ENCODE measurements at regions not wholly inside any gene's neighbourhood (a gene's known extent, or its start where the extent isn't known, plus 50 kb on each side); places are given as distances from the start of the nearest gene placed in this dataset.

- Histone ChIP-seq H3K4me1 (ENCODE audit: insufficient read depth, low read length, poor library complexity, severe bottlenecking) (no peaks in the 10 kb centered on the region), H3K27me3 (replicated peaks; ENCODE audit: insufficient read depth, low read depth, low read length, poor library complexity) (no peaks in the 10 kb centered on the region), H3K27ac (ENCODE audit: low read depth, low read length, poor library complexity, severe bottlenecking) (no peak overlapping the region), H3K36me3 (ENCODE audit: insufficient read depth, low read length, poor library complexity, severe bottlenecking) (no peaks in the 10 kb centered on the region), H3K4me3 (ENCODE audit: low read depth, low read length, poor library complexity, severe bottlenecking) (no peak overlapping the region), H3K9me3 (ENCODE audit: low read depth, low read length, poor library complexity, severe bottlenecking) (no peaks in the 10 kb centered on the region)
- POLR2A ChIA-PET (ENCODE audit: low non-redundant PET), result no interaction called here
- intact Hi-C loops (cut with micrococcal nuclease; ENCODE audit: unreplicated experiment), result no loop called here
- CTCF ChIA-PET, result no interaction called here
- TF ChIP-seq CTCF (conservative IDR thresholded peaks at IDR 0.05; ENCODE audit: low read depth, low read length), result no peak
- TF ChIP-seq EZH2 (IDR thresholded peaks at IDR 0.05; ENCODE audit: borderline replicate concordance, low read depth, low read length, poor library complexity, severe bottlenecking), result no peak
- no TSS peak for BruUV-seq (replicated peaks)
- DNase-seq (ENCODE audit: low spot score), result no peak
Measured at GRCh38 chr1:57736940-57737339, 313.1 kb upstream of the DAB1 start.

GRCh38 chr1:57729181-57729580 lies 305.3 kb upstream of the DAB1 start:
- Histone ChIP-seq H3K27me3 (replicated peaks; ENCODE audit: insufficient read depth, low read depth, low read length, poor library complexity) (no peaks in the 10 kb centered on the region), H3K9me3 (ENCODE audit: low read depth, low read length, poor library complexity, severe bottlenecking) (no peaks in the 10 kb centered on the region), H3K4me3 (ENCODE audit: low read depth, low read length, poor library complexity, severe bottlenecking) (no peak overlapping the region), H3K36me3 (ENCODE audit: insufficient read depth, low read length, poor library complexity, severe bottlenecking) (no peaks in the 10 kb centered on the region), H3K4me1 (ENCODE audit: insufficient read depth, low read length, poor library complexity, severe bottlenecking) (peaks cover 24% of the 10 kb centered on the region), H3K27ac (ENCODE audit: low read depth, low read length, poor library complexity, severe bottlenecking) (no peak overlapping the region)
- ChIA-PET POLR2A (ENCODE audit: low non-redundant PET) (no interaction called here), CTCF (no interaction called here)
- intact Hi-C loops (cut with micrococcal nuclease; ENCODE audit: unreplicated experiment), result no loop called here
- BruUV-seq (replicated peaks), result no TSS peak
- no peak for DNase-seq (ENCODE audit: low spot score)
- TF ChIP-seq EZH2 (IDR thresholded peaks at IDR 0.05; ENCODE audit: borderline replicate concordance, low read depth, low read length, poor library complexity, severe bottlenecking) (no peak), CTCF (conservative IDR thresholded peaks at IDR 0.05; ENCODE audit: low read depth, low read length) (no peak)

GRCh38 chr1:57727121-57727520 lies 303.3 kb upstream of the DAB1 start:
- no peak for TF ChIP-seq CTCF (conservative IDR thresholded peaks at IDR 0.05; ENCODE audit: low read depth, low read length)
- TF ChIP-seq EZH2 (IDR thresholded peaks at IDR 0.05; ENCODE audit: borderline replicate concordance, low read depth, low read length, poor library complexity, severe bottlenecking), result no peak
- intact Hi-C loops (cut with micrococcal nuclease; ENCODE audit: unreplicated experiment), result no loop called here
- Histone ChIP-seq H3K36me3 (ENCODE audit: insufficient read depth, low read length, poor library complexity, severe bottlenecking) (no peaks in the 10 kb centered on the region), H3K4me3 (ENCODE audit: low read depth, low read length, poor library complexity, severe bottlenecking) (no peak overlapping the region), H3K9me3 (ENCODE audit: low read depth, low read length, poor library complexity, severe bottlenecking) (no peaks in the 10 kb centered on the region), H3K4me1 (ENCODE audit: insufficient read depth, low read length, poor library complexity, severe bottlenecking) (peaks cover 35% of the 10 kb centered on the region), H3K27ac (ENCODE audit: low read depth, low read length, poor library complexity, severe bottlenecking) (no peak overlapping the region), H3K27me3 (replicated peaks; ENCODE audit: insufficient read depth, low read depth, low read length, poor library complexity) (no peaks in the 10 kb centered on the region)
- no TSS peak for BruUV-seq (replicated peaks)
- ChIA-PET POLR2A (ENCODE audit: low non-redundant PET) (no interaction called here), CTCF (no interaction called here)
- no peak for DNase-seq (ENCODE audit: low spot score)
